SU-DHL-6 (cell line): ENCODE measurements at regions not wholly inside any gene's neighbourhood (a gene's known extent, or its start where the extent isn't known, plus 50 kb on each side); places are given as distances from the start of the nearest gene placed in this dataset.

Experiments
- H2AFZ ChIP-seq: fragments of 200-600 bp; sonication (generic); 2 replicates; pipeline ENCODE4 v1.6.1; 2014; ENCODE audit warnings: low read depth, mild to moderate bottlenecking, moderate library complexity, mixed read lengths, antibody characterized with exemption, low read length; ENCODE audit not compliant: severe bottlenecking
- H3F3A ChIP-seq: fragments of 200-600 bp; shearing (Covaris generic); 2 replicates; pipeline ENCODE4 v1.6.0; 2016; ENCODE audit warnings: antibody characterized with exemption, mild to moderate bottlenecking; ENCODE audit not compliant: insufficient read depth
- H3K27ac ChIP-seq: fragments of 200-600 bp; sonication (generic); 2 replicates; pipeline ENCODE4 v1.5.1; 2016; ENCODE audit warnings: low read depth, mild to moderate bottlenecking, low read length, moderate library complexity, mixed read lengths
- H3K27me3 ChIP-seq: fragments of 200-600 bp; sonication (generic), shearing (Covaris generic); 2 replicates; pipeline ENCODE4 v1.6.0; 2014; ENCODE audit warnings: mild to moderate bottlenecking, low read length
- H3K36me3 ChIP-seq: fragments of 200-600 bp; sonication (generic); 2 replicates; pipeline ENCODE4 v1.6.1; 2014; ENCODE audit warnings: mild to moderate bottlenecking, low read length, mixed read lengths
- H3K4me2 ChIP-seq: fragments of 300-600, 200-600 bp; shearing (Covaris generic), sonication (generic); 2 replicates; pipeline ENCODE4 v1.6.0; 2014; ENCODE audit warnings: low read length, low read depth, mild to moderate bottlenecking; ENCODE audit not compliant: poor library complexity, severe bottlenecking
- H3K4me3 ChIP-seq: fragments of 200-600 bp; sonication (generic); 2 replicates; pipeline ENCODE4 v1.5.1; 2014; ENCODE audit warnings: antibody characterized with exemption, low read length, mild to moderate bottlenecking, mixed read lengths; ENCODE audit not compliant: insufficient read depth, poor library complexity, severe bottlenecking
- H3K79me2 ChIP-seq: fragments of 200-600 bp; sonication (generic); 2 replicates; pipeline ENCODE4 v1.6.1; 2014; ENCODE audit warnings: mild to moderate bottlenecking, low read length, moderate library complexity; ENCODE audit not compliant: insufficient read depth
- H3K9ac ChIP-seq: fragments of 200-600 bp; sonication (generic); 2 replicates; pipeline ENCODE4 v1.7.0; 2014; ENCODE audit warnings: mild to moderate bottlenecking, low read length
- H3K9me2 ChIP-seq: fragments of 200-600 bp; sonication (generic); replicated peaks from 2 replicates; pipeline ENCODE4 v1.6.1; 2014; ENCODE audit warnings: low read length; ENCODE audit not compliant: insufficient read depth
- H3K9me3 ChIP-seq: fragments of 200-600 bp; sonication (generic); 2 replicates; pipeline ENCODE4 v1.6.1; 2014; ENCODE audit warnings: low read length, mixed read lengths; ENCODE audit not compliant: insufficient read depth
- H4K20me1 ChIP-seq: fragments of 200-600 bp; sonication (generic); 2 replicates; pipeline ENCODE4 v1.6.1; 2014; ENCODE audit warnings: low read depth, mild to moderate bottlenecking, antibody characterized with exemption, low read length, moderate library complexity, mixed read lengths
- EZH2phosphoT487 ChIP-seq: fragments of 200-600 bp; sonication (generic), shearing (Covaris generic); conservative IDR thresholded peaks from 2 replicates; pipeline ENCODE4 v1.6.1; 2018; ENCODE audit warnings: mild to moderate bottlenecking, antibody characterized with exemption, low read length, moderate library complexity, mixed read lengths
- TF ChIP-seq, protein P1 (sequence below): fragments of 200-600 bp; sonication (generic); IDR thresholded peaks from one replicate; pipeline ENCODE4 v1.5.1; 2017; ENCODE audit warnings: antibody characterized with exemption, mild to moderate bottlenecking, low read length, moderate library complexity; ENCODE audit not compliant: insufficient read depth, poor library complexity, severe bottlenecking

- Histone ChIP-seq H3K4me3 (no peak overlapping the region), H4K20me1 (no peaks in the 10 kb centered on the region), H3K9me3 (no peaks in the 10 kb centered on the region), H3F3A (no peaks in the 10 kb centered on the region), H3K9ac (no peak overlapping the region), H3K9me2 (no peaks in the 10 kb centered on the region), H3K27me3 (no peaks in the 10 kb centered on the region), H3K36me3 (no peaks in the 10 kb centered on the region), H2AFZ (no peak overlapping the region), H3K4me2 (no peak overlapping the region), H3K27ac (no peak overlapping the region), H3K79me2 (no peaks in the 10 kb centered on the region)
- TF ChIP-seq, protein P1, sequence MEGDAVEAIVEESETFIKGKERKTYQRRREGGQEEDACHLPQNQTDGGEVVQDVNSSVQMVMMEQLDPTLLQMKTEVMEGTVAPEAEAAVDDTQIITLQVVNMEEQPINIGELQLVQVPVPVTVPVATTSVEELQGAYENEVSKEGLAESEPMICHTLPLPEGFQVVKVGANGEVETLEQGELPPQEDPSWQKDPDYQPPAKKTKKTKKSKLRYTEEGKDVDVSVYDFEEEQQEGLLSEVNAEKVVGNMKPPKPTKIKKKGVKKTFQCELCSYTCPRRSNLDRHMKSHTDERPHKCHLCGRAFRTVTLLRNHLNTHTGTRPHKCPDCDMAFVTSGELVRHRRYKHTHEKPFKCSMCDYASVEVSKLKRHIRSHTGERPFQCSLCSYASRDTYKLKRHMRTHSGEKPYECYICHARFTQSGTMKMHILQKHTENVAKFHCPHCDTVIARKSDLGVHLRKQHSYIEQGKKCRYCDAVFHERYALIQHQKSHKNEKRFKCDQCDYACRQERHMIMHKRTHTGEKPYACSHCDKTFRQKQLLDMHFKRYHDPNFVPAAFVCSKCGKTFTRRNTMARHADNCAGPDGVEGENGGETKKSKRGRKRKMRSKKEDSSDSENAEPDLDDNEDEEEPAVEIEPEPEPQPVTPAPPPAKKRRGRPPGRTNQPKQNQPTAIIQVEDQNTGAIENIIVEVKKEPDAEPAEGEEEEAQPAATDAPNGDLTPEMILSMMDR = no peak
- no peak for TF ChIP-seq EZH2phosphoT487
Measured at GRCh38 chr13:44174769-44175425, 198.7 kb upstream of the SERP2 start.

GRCh38 chr13:44176173-44176572 is 197.5 kb upstream of the SERP2 start:
- H3K4me2 ChIP-seq = no peak overlapping the region
- H3K9me3 ChIP-seq = no peaks in the 10 kb centered on the region
- H3K4me3 ChIP-seq = no peak overlapping the region
- H3K27ac ChIP-seq = no peak overlapping the region
- H4K20me1 ChIP-seq = no peaks in the 10 kb centered on the region
- no peak overlapping the region for H3K9ac ChIP-seq
- H3F3A ChIP-seq = no peaks in the 10 kb centered on the region
- H3K79me2 ChIP-seq = no peaks in the 10 kb centered on the region
- H2AFZ ChIP-seq = no peak overlapping the region
- H3K27me3 ChIP-seq = no peaks in the 10 kb centered on the region
- no peaks in the 10 kb centered on the region for H3K9me2 ChIP-seq
- TF ChIP-seq, protein P1 = no peak
- TF ChIP-seq EZH2phosphoT487 = no peak
- no peaks in the 10 kb centered on the region for H3K36me3 ChIP-seq

- H3K36me3 ChIP-seq = no peaks in the 10 kb centered on the region
- no peak for TF ChIP-seq EZH2phosphoT487
- TF ChIP-seq, protein P1 = no peak
- H3K9ac ChIP-seq = no peak overlapping the region
- H3K4me3 ChIP-seq = no peak overlapping the region
- no peaks in the 10 kb centered on the region for H3K27me3 ChIP-seq
- no peaks in the 10 kb centered on the region for H3K9me3 ChIP-seq
- no peak overlapping the region for H3K4me2 ChIP-seq
- H4K20me1 ChIP-seq = no peaks in the 10 kb centered on the region
- no peak overlapping the region for H3K27ac ChIP-seq
- H3K79me2 ChIP-seq = no peaks in the 10 kb centered on the region
- no peak overlapping the region for H2AFZ ChIP-seq
- no peaks in the 10 kb centered on the region for H3F3A ChIP-seq
- no peaks in the 10 kb centered on the region for H3K9me2 ChIP-seq
Measured at GRCh38 chr13:44180876-44181536, 192.6 kb upstream of the SERP2 start.
